Activated CD8-positive, alpha-beta memory T cell treated with anti-CD3 and anti-CD28 coated beads for 48 hours (primary cell): ENCODE measurements at regions not wholly inside any gene's neighbourhood (a gene's known extent, or its start where the extent isn't known, plus 50 kb on each side); places are given as distances from the start of the nearest gene placed in this dataset.

ENCODE experiments used
- DNase-seq, 3 experiments: peaks; one replicate each; pipeline ENCODE4 v3.0.0-alpha.2; 2020; ENCODE audit warnings: low read depth in 2 of 3, low spot score in 2 of 3

- no peak for DNase-seq
Observed at GRCh38 chr14:94717808-94718207, 52.1 kb downstream of the GSC start.

- DNase-seq, result no peak
Observed at GRCh38 chr14:94716976-94717375, 52.9 kb downstream of the GSC start.

GRCh38 chr14:94713115-94713514, 56.8 kb downstream of the GSC start:
- no peak for DNase-seq

GRCh38 chr14:94710731-94711130, 59.2 kb downstream of the GSC start:
- DNase-seq, result no peak

GRCh38 chr14:94707494-94707893, 62.4 kb downstream of the GSC start:
- no peak for DNase-seq

- DNase-seq, result no peak
Observed at GRCh38 chr14:94706133-94706532, 63.8 kb downstream of the GSC start.

GRCh38 chr14:94702629-94703028, 67.3 kb downstream of the GSC start:
- no peak for DNase-seq

- no peak for DNase-seq
Observed at GRCh38 chr14:94701861-94702370, 68.0 kb downstream of the GSC start.

- DNase-seq, result no peak
Observed at GRCh38 chr14:94700336-94700735, 69.6 kb downstream of the GSC start.

- no peak for DNase-seq
Observed at GRCh38 chr14:94699831-94700230, 70.1 kb downstream of the GSC start.

- DNase-seq, result no peak
Observed at GRCh38 chr14:94697773-94698556, 71.9 kb downstream of the GSC start.

GRCh38 chr14:94696518-94696917, 73.4 kb downstream of the GSC start:
- DNase-seq, result no peak

GRCh38 chr14:94695231-94695630, 74.7 kb downstream of the GSC start:
- DNase-seq, result no peak

GRCh38 chr14:94691660-94692034, 78.3 kb downstream of the GSC start:
- DNase-seq, result no peak

GRCh38 chr14:94690896-94691659, 78.8 kb downstream of the GSC start:
- DNase-seq, result no peak

- no peak for DNase-seq
Observed at GRCh38 chr14:94690486-94690885, 78.3 kb downstream of the SERPINA3 start.

GRCh38 chr14:94689985-94690400, 77.8 kb downstream of the SERPINA3 start:
- DNase-seq, result no peak

GRCh38 chr14:94689218-94689984, 77.2 kb downstream of the SERPINA3 start:
- peak; percentile 14 to 48 (median 28) for DNase-seq

- DNase-seq, result no peak
Observed at GRCh38 chr14:94686511-94687160, 74.4 kb downstream of the SERPINA3 start.

GRCh38 chr14:94685681-94686485, 73.7 kb downstream of the SERPINA3 start:
- DNase-seq, result no peak
